ENCODE measurements at regions not wholly inside any gene's neighbourhood (a gene's known extent, or its start where the extent isn't known, plus 50 kb on each side); places are given as distances from the start of the nearest gene placed in this dataset.

DNA sequence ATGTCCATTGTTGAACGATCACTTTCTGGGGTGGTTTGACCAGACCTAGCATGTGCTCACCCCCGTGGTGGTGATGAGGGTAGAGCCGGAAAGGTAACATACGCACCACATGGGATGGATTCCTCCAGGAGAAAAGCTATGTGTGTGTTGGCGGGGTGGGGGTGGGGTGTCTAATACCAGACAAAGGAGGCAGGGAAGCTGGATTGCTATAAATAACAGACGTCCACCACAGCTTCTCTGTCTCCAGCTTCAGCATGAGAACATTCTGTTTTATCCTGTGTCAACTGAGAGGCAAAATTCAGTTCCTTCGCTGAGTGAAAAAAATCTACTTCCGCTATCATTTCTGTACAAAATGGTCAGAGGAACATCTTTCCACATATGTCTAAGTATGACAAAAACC, 151.0 kb downstream of the PCSK1 start:
- no peak for DNase-seq

DNA sequence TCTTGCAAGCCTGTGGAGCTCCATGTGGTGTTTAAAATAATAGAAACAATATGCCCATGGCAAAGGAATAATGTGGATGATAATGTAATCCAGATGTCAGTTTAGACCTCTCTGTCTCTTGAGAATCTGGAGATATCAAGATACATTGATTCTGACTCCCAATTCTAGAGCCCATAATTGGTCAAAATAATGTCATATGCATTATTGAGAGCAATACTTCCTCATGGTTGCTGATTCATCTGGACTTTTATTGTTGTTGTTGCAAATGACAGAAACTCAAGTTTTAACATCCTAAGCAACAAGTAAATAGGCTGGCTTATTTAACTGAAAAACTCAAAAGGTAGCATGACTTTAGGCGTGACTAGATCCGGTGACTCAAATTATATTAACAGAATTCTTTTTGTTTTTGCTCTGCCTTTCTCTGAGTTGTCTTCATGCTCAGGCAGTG, 152.1 kb downstream of the PCSK1 start:
- DNase-seq, result no peak

DNA sequence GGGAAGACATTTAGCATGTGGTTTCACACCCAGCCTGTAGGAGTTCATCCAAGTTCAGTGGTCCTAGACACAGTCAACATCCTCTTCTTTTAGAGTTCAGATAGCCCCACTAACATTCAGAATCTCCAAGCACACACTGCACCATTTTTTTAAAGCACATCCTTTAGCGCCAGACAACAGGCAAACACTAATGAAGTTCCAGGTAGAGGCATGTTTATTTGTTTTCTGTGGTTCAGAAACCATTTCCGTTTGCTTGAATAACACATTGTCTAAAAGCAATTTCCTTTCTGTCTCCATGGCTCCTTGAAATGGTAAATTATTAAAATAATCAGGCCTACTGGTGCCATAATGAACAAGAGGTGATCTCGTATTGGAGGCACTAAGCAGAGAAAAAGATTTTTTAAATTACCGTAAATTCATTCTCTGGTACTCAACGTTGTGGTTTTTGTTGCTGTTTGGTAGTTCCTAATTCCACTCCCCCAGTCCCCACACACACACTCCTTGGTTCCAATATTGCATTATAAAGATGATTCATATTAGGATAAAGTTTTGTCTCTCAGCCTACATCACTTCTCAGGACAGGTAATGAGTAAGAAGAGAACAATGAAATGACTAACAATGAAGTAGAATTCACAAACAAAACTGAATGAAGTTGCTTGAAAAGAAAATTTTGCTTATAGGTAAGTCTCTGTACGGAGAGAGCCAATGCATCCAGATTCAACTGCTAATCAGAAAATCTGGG, 153.1 kb downstream of the PCSK1 start:
- no peak for DNase-seq

DNA sequence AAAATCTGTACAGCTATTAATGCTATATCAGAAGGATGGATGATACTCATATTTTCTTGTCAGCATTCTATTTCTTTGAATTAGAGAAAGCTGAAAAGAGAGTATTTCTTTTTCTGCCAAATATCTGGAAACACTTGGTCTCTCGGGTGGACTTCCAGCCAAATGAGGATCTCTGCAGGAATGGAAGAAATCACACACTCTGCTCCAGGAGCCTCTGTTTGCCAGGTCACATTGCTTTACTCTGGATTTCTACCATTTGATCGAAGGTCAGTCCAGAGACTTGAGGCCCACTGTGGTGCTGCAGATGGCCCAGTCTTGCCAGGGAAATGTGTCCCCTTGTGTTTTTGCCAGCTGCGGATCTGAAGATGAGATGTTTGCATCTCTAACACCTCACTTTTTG, 154.1 kb downstream of the PCSK1 start:
- no peak for DNase-seq

DNA sequence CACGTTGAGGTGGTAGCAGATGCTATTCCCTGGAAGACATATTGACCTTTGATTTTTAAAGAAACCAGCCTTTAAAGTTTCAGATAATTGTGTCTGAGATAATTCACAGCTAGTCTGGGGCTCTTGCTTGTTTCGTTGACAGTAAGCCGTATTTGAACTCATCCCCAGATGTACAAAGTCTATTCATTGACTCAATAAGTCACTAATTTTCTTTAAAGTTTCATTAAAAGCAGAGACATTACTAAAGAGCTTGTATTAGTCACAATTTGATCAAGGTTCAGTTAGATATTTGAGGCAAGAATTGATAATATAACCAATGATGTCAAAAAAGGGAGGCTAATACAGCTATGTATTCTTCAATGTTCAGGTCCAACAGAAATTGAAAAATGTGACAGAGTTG, 158.0 kb downstream of the PCSK1 start:
- no peak for DNase-seq

DNA sequence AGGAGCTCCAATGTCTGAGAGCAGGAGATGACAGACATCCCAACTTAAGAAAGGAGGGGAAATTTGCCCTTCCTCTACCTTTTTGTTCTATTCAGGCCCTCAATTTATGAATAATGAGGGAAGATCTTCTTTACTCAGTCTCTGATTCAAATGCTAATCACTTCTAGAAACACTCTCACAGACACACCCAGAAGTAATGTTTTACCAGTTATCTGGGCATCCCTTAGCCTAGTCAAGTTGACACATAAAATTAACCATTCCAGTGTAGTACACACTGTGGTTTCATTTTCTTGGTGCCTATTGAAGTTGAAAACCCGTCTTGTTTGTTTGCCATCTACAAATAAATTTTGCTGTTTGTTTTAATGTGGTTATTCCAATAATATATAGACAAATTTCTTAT, 167.6 kb downstream of the PCSK1 start:
- no peak for DNase-seq

DNA sequence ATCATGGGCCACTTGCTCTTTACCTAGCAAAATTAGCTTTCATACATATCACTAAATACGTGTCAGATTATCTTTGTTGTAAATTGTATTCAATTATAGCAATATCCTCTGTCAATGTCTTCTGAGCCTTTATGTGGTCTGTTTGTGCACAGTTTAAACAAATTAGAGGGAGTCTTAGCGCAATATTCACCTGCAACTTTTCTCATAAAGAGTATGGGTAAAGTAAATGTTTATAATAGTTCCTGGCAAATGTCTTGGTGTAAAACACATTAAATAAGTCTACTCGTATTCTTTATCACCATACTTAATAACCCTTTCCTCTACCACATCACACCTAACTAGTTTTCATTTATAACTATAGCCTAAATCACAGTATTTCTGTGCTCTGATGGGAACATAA, 169.0 kb downstream of the PCSK1 start:
- DNase-seq, result no peak

DNA sequence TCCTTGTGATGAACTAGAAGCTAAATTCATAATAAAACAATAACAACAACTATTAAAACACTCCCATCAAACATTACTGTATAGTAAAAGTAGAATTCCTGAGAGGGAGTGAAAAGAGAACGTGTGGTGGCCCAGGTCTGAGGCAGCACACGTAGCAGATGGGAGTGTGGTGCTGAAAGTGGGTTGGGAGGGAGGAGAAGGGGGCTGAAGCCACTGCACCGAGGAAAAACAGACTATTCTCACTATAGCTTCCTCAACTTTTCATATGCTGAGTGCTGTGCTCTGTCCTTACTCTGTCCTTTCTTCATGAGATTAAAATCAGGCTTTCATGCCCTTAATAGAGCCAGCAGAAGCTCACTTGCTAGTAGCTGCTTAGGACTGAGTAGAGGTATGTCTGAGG, 170.9 kb downstream of the PCSK1 start:
- no peak for DNase-seq

DNA sequence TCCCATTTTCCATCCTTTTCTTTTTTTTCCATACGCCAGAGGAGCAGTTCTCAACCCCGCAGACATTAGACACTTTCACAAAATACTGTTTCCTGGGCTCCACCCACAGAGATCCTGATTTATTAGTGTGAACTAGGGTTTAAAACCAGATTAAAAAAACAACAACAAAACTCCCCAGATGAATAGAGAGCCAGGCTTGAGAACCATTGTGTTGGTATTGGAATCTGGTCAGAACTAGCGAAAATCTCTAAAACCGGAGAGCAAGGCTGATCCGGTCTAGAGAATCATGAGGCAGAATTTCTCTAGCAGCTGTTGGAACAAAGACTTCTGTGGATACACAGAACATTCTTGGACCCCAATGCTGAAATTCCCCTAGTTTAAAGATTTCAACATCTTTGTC, 173.0 kb downstream of the PCSK1 start:
- no peak for DNase-seq

DNA sequence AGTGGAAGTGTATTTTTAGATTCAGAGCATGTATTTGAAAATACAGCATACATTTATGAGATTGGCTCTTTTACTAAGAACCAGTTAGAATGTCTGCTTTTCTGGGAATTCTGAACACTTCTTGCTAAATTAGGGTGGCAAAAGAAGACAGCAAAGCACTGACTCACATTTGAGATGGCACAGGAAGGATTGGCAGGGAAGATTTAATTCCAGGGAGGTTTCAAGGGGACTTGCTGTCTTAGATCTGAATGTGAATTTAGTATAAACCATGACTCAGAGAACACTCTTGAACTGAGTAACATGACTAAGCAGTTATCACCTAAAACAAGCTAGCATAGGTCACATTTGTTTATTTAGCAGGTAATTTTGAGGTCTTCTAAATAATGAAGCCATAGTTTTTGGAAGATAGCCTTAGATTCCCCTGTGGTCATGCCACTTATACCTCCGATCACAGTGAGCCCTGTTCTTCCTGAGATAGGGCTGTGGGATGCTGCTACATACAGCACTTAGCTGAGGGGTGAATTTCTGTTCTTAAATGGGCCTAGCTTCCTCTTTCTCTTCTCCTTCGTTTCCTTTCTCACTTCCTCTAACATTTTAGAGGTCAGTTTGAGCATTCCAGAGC, 173.8 kb downstream of the PCSK1 start:
- DNase-seq, result no peak

DNA sequence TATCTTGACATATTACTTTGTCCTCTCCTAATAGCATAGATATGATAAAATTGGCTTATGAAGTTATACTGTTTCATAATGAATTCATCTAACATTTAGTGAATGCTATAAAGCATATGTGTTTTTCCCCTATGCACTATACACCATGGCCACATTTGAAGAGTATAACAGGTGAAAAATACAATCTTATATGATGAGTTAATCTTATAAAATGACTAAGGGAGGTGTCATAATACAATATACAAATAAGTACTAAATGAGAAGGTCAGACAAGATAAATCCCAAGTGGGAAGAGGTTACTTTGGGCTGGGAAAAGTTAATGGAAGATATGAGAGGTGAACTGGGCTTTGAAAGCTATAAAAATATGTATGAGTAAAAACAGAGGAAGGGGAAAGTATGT, 174.4 kb downstream of the PCSK1 start:
- DNase-seq, result no peak

DNA sequence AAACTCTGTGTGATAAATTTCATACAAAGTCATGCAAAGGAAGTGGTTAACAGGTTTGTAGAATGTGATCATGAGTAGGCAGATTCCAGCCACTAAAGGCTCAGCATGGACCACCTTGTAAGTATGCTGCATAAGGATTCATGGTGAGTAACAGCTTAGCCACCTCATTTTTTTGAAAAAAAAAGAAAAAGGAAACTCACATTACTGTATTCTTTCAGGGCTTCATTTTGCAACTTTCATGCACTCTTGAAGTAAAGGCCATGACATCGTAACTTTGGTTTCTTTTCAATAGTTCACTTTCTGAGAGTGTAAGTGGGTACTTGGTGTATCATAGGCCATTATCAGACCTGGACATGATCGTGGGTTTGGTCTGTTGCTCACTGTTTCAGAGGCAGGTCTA, 175.1 kb downstream of the PCSK1 start:
- no peak for DNase-seq

DNA sequence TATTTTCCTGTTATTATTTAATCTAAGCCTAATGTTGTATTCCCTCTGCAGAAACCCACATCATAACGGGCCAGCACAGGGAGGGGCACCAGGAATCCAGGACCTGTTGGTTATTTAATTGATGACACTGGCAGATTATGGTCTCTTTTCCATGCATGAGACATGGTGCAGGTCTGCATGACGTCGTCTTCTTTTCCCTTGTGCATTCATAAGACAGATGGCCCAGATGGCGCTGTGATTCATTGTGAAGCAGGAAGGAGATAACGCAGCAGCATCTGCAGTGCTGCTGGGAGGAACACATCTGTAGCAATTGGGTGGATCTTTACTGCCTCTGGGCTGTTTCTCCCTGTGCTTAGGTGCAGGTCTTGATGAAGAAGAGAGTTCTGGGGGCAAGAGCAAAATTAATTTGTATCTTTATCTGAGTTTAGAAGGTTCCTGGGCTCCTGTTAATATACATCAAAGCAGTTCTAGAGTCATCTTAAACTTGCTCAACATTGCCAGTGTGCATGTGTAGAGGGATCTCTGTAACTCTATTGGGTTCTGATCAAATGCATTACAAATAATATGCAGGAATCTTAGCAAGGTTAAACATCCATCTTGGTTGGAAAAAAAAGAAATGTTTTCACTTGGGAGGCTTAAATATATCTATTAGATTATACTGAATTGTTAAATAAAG, 176.1 kb downstream of the PCSK1 start:
- no peak for DNase-seq

DNA sequence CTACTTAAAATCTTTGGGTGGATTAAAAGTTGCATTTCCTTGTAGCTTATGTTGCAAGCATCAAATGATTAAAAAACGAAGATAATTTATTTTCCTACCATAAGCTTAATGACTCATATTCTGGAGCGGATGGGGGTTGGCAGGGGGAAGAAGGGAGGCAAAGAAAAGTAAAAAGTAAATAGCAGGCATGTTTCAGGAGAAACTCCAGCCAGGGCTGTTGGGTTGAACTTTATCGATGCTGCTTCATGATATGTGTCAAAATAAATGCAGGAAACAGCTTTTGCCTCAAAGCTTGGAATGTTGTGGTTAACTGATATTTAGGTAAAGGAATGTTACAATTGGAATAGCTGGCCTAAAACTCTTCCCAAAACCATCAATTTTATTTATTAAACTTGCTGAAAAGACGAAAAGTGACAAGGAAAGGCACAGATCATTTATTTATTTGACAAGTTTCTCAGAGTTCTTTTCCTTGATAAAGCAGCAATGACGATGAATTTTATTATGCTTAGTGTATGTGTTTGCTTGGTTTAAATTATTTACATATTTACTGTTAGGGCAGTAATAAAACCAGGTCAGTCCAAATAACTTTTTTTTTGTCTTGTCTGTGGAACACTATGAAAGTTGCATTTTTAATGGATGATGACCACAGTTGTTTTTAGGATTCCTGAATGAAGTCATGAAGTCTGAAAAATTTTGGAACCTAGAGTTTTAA, 177.9 kb downstream of the PCSK1 start:
- DNase-seq, result no peak

DNA sequence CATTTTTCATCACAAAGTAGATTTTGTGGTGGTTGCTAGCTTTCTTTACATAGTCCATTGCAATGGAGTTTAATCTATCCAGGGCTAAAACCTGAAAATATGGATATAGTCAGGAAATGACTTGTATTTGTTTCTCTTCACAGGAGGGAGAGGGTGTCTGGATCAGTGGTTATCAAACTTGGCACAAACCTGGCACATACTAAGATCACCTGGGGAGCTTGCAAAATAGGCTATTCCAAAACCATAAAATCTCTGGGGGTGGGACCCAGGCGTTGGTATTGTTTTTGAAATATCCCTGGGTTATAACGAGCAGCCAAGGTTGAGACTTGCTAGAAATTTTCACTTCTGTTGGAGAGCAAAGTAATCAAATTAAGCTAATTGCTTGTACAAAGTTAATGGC, 179.9 kb downstream of the PCSK1 start:
- no peak for DNase-seq

DNA sequence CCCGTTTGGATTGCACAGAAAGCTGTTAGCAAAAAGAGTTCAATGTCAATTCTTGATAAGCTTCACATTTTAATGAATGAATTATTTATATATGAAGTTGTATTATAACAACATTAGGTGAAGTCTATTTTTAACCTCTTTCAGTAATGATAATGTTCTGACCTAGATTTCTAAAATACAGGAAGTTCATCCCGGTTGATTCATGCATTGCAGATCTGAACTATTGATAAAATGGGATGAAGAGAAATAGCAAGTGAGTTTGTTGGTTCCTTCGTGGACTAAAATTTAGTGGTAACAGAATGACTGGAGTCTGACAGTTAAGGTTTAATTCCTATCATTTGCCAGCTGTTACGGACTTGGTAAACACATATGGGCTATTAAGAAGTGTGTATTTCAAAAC, 180.5 kb downstream of the PCSK1 start:
- no peak for DNase-seq

DNA sequence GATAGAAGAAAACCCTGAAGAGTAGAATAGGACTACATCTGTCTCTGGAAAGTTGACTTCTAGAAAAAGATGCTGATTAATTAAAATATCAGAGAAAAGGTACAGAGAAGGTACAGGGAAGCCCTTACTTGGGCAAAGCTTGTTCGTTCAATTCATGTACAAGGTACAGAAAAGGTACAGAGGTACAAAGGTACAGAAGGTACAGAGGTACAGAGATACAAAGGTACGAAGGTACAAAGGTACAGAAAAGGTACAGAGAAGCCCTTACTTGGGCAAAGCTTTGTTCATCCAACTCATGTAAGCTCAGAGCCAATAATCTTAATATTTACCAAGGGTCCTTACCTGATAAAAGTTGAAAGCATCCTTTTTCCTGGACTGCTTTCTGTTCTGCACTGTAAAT, 182.3 kb downstream of the PCSK1 start:
- no peak for DNase-seq

DNA sequence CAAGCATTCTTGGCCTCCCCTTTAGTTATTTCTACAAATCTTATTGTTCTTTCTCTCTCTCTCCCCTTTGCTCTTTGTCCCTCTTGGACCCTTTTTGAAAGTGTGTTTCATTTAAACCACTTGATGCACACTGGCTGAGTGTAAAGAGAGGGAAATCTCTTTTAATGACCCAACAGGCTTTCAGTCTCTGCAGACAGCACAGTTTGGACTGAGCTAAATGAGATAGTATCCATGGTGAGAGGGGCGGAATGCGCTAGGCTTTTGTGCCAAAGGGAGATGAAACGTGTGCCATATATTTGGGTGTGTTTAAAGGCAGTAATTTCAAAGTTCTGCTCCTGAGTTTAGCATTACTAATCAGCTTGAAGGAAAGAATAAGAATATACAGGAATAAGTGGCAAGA, 184.9 kb downstream of the PCSK1 start:
- no peak for DNase-seq

DNA sequence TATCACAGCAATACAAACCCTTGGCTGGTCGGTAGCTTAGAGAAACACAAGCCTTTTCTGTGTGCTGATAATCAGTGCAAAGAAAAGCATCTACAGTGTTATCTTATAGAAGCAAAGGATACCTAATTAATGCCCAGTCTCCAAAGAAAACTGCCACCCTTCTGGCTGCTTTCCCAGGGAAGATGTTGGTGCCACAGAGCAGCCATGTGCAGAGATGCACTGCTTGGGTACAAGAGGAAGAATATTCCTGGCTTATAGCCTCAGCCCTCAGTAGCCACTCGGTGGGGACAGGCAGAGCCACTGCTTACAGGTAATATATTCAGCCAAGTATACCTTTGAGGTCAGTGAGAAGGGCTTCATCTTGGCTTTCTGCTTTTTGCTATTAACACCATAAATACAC, 185.3 kb downstream of the PCSK1 start:
- DNase-seq, result no peak

DNA sequence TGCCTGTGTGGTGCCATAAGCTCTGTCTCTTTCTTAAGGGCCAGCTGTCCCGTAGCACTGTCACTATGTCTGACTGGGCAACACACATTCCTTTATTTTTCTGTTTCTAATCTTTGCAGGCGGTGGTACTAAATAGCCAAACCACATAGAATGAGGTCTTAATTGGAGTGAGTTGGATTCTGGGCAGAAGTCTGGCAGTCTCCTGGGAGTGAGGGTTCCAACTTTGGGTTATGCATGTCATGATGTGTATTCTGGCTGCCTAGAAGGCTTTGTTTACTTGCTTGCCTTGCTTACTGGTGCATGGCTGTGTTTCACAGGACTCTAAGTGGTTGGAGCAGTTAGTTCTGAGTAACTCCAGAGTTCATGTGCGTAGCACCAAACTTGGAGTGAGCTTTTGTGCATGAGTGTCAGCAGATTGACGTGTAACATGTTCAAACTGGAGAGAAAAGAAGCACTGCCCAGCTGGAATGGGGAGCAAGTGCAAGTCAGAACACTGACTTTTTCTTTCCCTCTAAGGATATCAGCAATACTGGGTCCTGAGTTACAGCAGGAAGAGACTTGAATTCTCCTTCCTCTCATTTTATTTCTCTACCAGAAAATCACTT, 185.8 kb downstream of the PCSK1 start:
- DNase-seq, result no peak

DNA sequence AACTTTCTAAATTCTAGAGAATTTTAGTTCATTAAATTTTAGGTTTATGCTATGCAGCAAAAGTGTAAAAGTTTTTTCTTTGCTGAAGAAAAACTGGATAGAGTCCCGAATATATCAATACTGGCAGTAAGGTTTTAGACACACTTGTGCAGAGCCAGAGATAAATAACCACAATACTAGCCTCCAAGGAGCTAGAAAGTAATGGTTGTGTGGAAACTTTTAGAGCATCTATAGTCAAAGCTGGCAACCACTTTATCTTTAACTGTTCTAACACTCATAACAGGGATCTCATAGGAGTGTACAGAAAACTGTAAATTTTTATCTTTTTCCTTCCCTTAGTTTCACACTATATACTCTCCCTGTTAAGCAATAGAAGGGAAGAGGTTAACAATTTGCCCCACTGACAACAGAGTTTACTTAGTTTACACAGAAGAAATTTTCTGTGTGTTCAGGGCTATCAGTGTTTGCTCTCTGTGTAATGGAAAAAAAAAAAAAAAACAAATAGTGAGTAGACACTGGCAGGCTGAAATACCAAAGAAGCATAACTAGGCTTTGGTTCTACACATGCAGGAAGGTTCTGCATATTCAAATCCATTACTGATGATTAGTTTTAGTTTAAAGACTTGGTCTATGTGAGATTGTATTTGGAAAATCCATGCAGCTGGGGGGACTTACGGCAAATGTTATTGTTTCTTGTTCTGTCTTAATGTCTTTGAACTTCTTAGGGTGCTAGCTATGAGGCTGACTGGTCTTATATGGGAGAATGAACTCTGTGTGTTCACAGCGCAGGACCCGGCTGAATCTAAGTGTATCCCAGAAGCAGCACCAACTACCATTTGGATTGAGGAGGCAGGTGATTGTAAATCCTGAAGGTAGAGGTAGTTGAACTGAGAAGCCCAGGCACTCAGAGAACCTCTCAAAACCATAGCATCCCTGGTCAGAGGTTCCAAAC, 187.6 kb downstream of the PCSK1 start:
- DNase-seq, result no peak

DNA sequence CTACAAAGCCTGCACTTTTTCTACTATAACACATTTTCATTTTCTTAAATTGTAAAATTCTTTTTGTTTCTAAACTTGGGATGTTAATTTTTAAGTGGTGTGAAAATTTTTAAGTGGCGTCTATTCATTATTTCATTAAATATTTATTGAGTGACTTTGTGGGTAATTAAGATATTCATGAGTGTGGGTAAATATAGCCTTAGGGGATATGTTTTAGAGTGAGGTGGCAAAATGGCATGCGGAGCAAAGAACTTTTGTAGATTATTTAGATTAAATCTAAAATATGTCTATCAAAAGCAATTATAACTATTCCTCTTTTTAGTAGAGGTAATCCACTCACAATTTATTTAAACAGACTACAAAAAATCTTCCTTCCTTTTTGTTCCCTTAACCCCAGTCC, 188.4 kb downstream of the PCSK1 start:
- no peak for DNase-seq
